Fibroblast of skin of left quadriceps (primary cell): ENCODE measurements at regions not wholly inside any gene's neighbourhood (a gene's known extent, or its start where the extent isn't known, plus 50 kb on each side); places are given as distances from the start of the nearest gene placed in this dataset.
A peak's percentile ranks its signal among the peaks of the same experiment; 100 is the strongest.
"Not testable (repeated sequence)": the region's sequence is repeated elsewhere in the genome, so short reads cannot be mapped to it uniquely, and the experiment has no call there.

ENCODE experiments used
- DNase-seq, 2 experiments: peaks; one replicate each; pipeline ENCODE4 v3.0.0-alpha.2; 2013; ENCODE audit warnings: low read depth in 2 of 2

- DNase-seq = not testable (repeated sequence)
These were observed 91.5 kb upstream of the MBIP start for GRCh38 chr14:36411951-36412350.

GRCh38 chr14:36408388-36408787 is 88.0 kb upstream of the MBIP start:
- no peak for DNase-seq

- no peak for DNase-seq
These were observed 85.3 kb upstream of the MBIP start for GRCh38 chr14:36405589-36406274.

GRCh38 chr14:36402867-36403266 is 82.4 kb upstream of the MBIP start:
- DNase-seq = no peak

- no peak for DNase-seq
These were observed 78.2 kb upstream of the MBIP start for GRCh38 chr14:36398463-36399291.

GRCh38 chr14:36397357-36397756 is 76.9 kb upstream of the MBIP start:
- no peak for DNase-seq

- DNase-seq = no peak
These were observed 76.4 kb upstream of the MBIP start for GRCh38 chr14:36396798-36397197.

- DNase-seq = no peak
These were observed 74.2 kb upstream of the MBIP start for GRCh38 chr14:36394593-36394992.

- DNase-seq = no peak
These were observed 70.3 kb upstream of the MBIP start for GRCh38 chr14:36390718-36391117.

GRCh38 chr14:36383767-36384431 is 63.5 kb upstream of the MBIP start:
- DNase-seq = no peak

GRCh38 chr14:36373982-36374673 is 53.7 kb upstream of the MBIP start:
- peak; percentile 43 to 45 for DNase-seq
